Right hindlimb (tissue), 1 donor: ENCODE measurements at regions not wholly inside any gene's neighbourhood (a gene's known extent, or its start where the extent isn't known, plus 50 kb on each side); places are given as distances from the start of the nearest gene placed in this dataset.

Experiments
- DNase-seq: peaks from one replicate; pipeline ENCODE4 v3.0.0-alpha.2; 2018

- no peak for DNase-seq
Measured at GRCh38 chr2:136167721-136168475, 49.9 kb upstream of the CXCR4 start.
